ENCODE measurements at regions not wholly inside any gene's neighbourhood (a gene's known extent, or its start where the extent isn't known, plus 50 kb on each side); places are given as distances from the start of the nearest gene placed in this dataset.

GRCh38 chr2:122152571-122152970 lies 397.1 kb downstream of the TSN start:
- no peak overlapping the region for H3K9ac ChIP-seq
- H3K27me3 ChIP-seq (replicated peaks; ENCODE audit: insufficient read depth), result no peaks in the 10 kb centered on the region
- H3K9me2 ChIP-seq (ENCODE audit: insufficient read depth), result no peaks in the 10 kb centered on the region
- H3F3A ChIP-seq (ENCODE audit: insufficient read depth), result no peaks in the 10 kb centered on the region
- H2AFZ ChIP-seq, result no peak overlapping the region
- H3K4me1 ChIP-seq (ENCODE audit: insufficient read depth), result no peaks in the 10 kb centered on the region
- no peaks in the 10 kb centered on the region for H3K9me3 ChIP-seq (ENCODE audit: low read depth)
- WGBS, 2 experiments (ENCODE audit: low coverage in 1 of 2, low lambda C conversion rate in 2 of 2, missing lambda C conversion rate in 2 of 2), result 55 to 61% methylated on average over 3 of the region's 3 CpGs
- TF ChIP-seq EZH2phosphoT487 (IDR thresholded peaks at IDR 0.05; ENCODE audit: insufficient read depth, low read depth) (no peak), EZH2 (IDR thresholded peaks at IDR 0.05; ENCODE audit: insufficient read depth, poor library complexity, severe bottlenecking) (no peak)
- no peaks in the 10 kb centered on the region for H3K79me2 ChIP-seq (ENCODE audit: insufficient read depth)
- H3K36me3 ChIP-seq (ENCODE audit: low read depth), result no peaks in the 10 kb centered on the region
- in situ Hi-C loops (cut with MboI), result no loop called here
- no peak for DNase-seq
- H3K4me3 ChIP-seq, result no peak overlapping the region
- no peaks in the 10 kb centered on the region for H4K20me1 ChIP-seq (ENCODE audit: insufficient read depth)
- no peak overlapping the region for H3K4me2 ChIP-seq (ENCODE audit: unreplicated experiment)
- no peak overlapping the region for H3K27ac ChIP-seq

- Histone ChIP-seq H2AFZ (no peak overlapping the region), H3K79me2 (ENCODE audit: insufficient read depth) (no peaks in the 10 kb centered on the region), H3K9me2 (ENCODE audit: insufficient read depth) (no peaks in the 10 kb centered on the region), H4K20me1 (ENCODE audit: insufficient read depth) (no peaks in the 10 kb centered on the region), H3K36me3 (ENCODE audit: low read depth) (no peaks in the 10 kb centered on the region), H3K4me2 (ENCODE audit: unreplicated experiment) (no peak overlapping the region), H3F3A (ENCODE audit: insufficient read depth) (no peaks in the 10 kb centered on the region), H3K4me3 (no peak overlapping the region), H3K9ac (no peak overlapping the region), H3K27ac (no peak overlapping the region), H3K27me3 (replicated peaks; ENCODE audit: insufficient read depth) (no peaks in the 10 kb centered on the region), H3K4me1 (ENCODE audit: insufficient read depth) (no peaks in the 10 kb centered on the region), H3K9me3 (ENCODE audit: low read depth) (no peaks in the 10 kb centered on the region)
- no peak for DNase-seq
- 39 to 46% methylated on average over 6 of the region's 6 CpGs for WGBS, 2 experiments (ENCODE audit: low coverage in 1 of 2, low lambda C conversion rate in 2 of 2, missing lambda C conversion rate in 2 of 2)
- TF ChIP-seq EZH2phosphoT487 (IDR thresholded peaks at IDR 0.05; ENCODE audit: insufficient read depth, low read depth), result no peak
- TF ChIP-seq EZH2 (IDR thresholded peaks at IDR 0.05; ENCODE audit: insufficient read depth, poor library complexity, severe bottlenecking), result no peak
- in situ Hi-C loops (cut with MboI), result no loop called here
These were observed 400.9 kb downstream of the TSN start for GRCh38 chr2:122156176-122156890.

DNA sequence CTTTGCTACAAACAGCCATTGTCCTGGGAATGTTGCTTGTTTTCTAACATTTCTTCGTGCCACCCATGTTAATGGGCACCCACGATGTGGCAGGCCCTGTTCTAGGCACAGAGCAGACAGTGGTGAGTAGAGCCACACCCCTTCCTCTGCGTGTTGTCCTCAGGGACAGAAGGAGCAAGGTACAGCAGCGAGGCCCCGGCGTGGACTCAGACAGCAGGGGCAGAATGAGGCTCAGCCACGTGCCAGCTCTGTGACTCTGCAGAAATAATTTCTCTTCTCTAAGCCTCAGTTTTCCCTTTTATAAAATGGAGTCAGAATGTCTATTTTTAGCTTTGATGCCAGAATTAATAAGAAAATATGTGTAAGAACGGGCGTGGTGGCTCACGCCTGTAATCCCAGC lies 401.7 kb downstream of the TSN start:
- no peak overlapping the region for H3K27ac ChIP-seq
- no peak overlapping the region for H3K4me3 ChIP-seq
- TF ChIP-seq EZH2 (IDR thresholded peaks at IDR 0.05; ENCODE audit: insufficient read depth, poor library complexity, severe bottlenecking) (no peak), EZH2phosphoT487 (IDR thresholded peaks at IDR 0.05; ENCODE audit: insufficient read depth, low read depth) (no peak)
- no peaks in the 10 kb centered on the region for H3K79me2 ChIP-seq (ENCODE audit: insufficient read depth)
- no peak overlapping the region for H3K4me2 ChIP-seq (ENCODE audit: unreplicated experiment)
- no peaks in the 10 kb centered on the region for H3K36me3 ChIP-seq (ENCODE audit: low read depth)
- no peaks in the 10 kb centered on the region for H3K27me3 ChIP-seq (replicated peaks; ENCODE audit: insufficient read depth)
- no peaks in the 10 kb centered on the region for H3F3A ChIP-seq (ENCODE audit: insufficient read depth)
- WGBS, 2 experiments (ENCODE audit: low coverage in 1 of 2, low lambda C conversion rate in 2 of 2, missing lambda C conversion rate in 2 of 2), result 71 to 78% methylated on average over 10 of the region's 10 CpGs
- H3K4me1 ChIP-seq (ENCODE audit: insufficient read depth), result no peaks in the 10 kb centered on the region
- no peak overlapping the region for H3K9ac ChIP-seq
- in situ Hi-C loops (cut with MboI), result no loop called here
- no peak overlapping the region for H2AFZ ChIP-seq
- DNase-seq, result no peak
- H4K20me1 ChIP-seq (ENCODE audit: insufficient read depth), result no peaks in the 10 kb centered on the region
- no peaks in the 10 kb centered on the region for H3K9me3 ChIP-seq (ENCODE audit: low read depth)
- no peaks in the 10 kb centered on the region for H3K9me2 ChIP-seq (ENCODE audit: insufficient read depth)

DNA sequence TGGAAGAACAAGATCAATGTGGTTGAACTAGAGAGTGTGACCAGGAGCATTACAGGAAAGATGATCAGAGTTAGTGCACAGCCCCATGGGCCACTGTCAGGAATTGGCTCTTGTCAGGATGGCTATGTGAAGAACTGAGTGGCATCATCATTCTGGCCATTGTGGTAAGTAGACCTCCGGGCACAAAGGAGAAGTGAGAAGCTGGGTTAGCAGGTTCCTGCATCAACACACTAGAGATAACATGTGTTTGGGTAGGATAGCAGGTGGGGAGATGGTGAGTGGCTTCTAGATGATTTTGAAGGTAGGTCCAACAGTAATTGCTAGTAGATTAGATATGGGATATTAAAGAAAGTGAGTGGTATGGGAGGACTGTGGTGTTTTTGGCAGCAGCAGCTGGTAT lies 408.2 kb downstream of the TSN start:
- Histone ChIP-seq H4K20me1 (ENCODE audit: insufficient read depth) (no peaks in the 10 kb centered on the region), H3K27ac (no peak overlapping the region), H3K4me2 (ENCODE audit: unreplicated experiment) (no peak overlapping the region), H3K9me3 (ENCODE audit: low read depth) (no peaks in the 10 kb centered on the region), H3K4me3 (no peak overlapping the region), H3K4me1 (ENCODE audit: insufficient read depth) (no peaks in the 10 kb centered on the region), H3K79me2 (ENCODE audit: insufficient read depth) (no peaks in the 10 kb centered on the region), H3K9me2 (ENCODE audit: insufficient read depth) (no peaks in the 10 kb centered on the region), H3K27me3 (replicated peaks; ENCODE audit: insufficient read depth) (no peaks in the 10 kb centered on the region), H2AFZ (no peak overlapping the region), H3F3A (ENCODE audit: insufficient read depth) (no peaks in the 10 kb centered on the region), H3K36me3 (ENCODE audit: low read depth) (no peaks in the 10 kb centered on the region), H3K9ac (no peak overlapping the region)
- no peak for DNase-seq
- in situ Hi-C loops (cut with MboI), result no loop called here
- TF ChIP-seq EZH2 (IDR thresholded peaks at IDR 0.05; ENCODE audit: insufficient read depth, poor library complexity, severe bottlenecking) (no peak), EZH2phosphoT487 (IDR thresholded peaks at IDR 0.05; ENCODE audit: insufficient read depth, low read depth) (no peak)
- WGBS, 2 experiments (ENCODE audit: low coverage in 1 of 2, low lambda C conversion rate in 2 of 2, missing lambda C conversion rate in 2 of 2), result 50 to 72% methylated on average over 1 of the region's 1 CpG
